ENCODE measurements at regions not wholly inside any gene's neighbourhood (a gene's known extent, or its start where the extent isn't known, plus 50 kb on each side); places are given as distances from the start of the nearest gene placed in this dataset.

DNA sequence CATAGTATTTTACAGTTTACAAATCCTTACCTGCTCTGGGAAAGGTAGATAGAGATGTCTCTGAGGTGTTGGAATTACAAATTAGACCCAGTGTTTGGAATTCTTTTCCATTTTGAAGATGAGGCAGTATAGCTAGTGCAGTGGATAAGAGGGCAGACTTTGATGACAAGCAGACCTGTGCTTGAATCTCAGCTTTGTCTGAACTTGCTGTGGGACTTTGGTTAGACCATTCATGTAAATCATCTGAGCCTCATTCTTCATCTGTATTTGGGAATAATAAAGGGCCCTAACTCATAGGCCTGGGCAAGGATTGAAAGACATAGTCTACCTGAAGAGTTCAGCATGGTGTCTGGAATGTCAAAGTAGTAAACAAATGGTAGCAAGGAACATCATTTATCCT lies 77.2 kb upstream of the BOD1L1 start:
- CTCF ChIA-PET: no interaction called here
- no peaks in the 10 kb centered on the region; the same call in 1 of the 2 replicates for H3K9me3 ChIP-seq (ENCODE audit: insufficient read depth, low read depth)
- no peak overlapping the region for H2AFZ ChIP-seq
- no peaks in the 10 kb centered on the region for H3K79me2 ChIP-seq (ENCODE audit: low read depth)
- POLR2A ChIA-PET (ENCODE audit: unreplicated experiment): no interaction called here
- H3K27ac ChIP-seq: peak overlapping the region; percentile 92
- BruUV-seq (replicated peaks): no TSS peak
- peaks cover 61% of the 10 kb centered on the region for H3K4me1 ChIP-seq (replicated peaks; ENCODE audit: insufficient read depth)
- H3K4me3 ChIP-seq: no peak overlapping the region
- TF ChIP-seq, protein P1, sequence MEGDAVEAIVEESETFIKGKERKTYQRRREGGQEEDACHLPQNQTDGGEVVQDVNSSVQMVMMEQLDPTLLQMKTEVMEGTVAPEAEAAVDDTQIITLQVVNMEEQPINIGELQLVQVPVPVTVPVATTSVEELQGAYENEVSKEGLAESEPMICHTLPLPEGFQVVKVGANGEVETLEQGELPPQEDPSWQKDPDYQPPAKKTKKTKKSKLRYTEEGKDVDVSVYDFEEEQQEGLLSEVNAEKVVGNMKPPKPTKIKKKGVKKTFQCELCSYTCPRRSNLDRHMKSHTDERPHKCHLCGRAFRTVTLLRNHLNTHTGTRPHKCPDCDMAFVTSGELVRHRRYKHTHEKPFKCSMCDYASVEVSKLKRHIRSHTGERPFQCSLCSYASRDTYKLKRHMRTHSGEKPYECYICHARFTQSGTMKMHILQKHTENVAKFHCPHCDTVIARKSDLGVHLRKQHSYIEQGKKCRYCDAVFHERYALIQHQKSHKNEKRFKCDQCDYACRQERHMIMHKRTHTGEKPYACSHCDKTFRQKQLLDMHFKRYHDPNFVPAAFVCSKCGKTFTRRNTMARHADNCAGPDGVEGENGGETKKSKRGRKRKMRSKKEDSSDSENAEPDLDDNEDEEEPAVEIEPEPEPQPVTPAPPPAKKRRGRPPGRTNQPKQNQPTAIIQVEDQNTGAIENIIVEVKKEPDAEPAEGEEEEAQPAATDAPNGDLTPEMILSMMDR (conservative IDR thresholded peaks at IDR 0.05): no peak
- TF ChIP-seq EZH2 (IDR thresholded peaks at IDR 0.05; ENCODE audit: low read depth): no peak
- intact Hi-C loops (cut with micrococcal nuclease; ENCODE audit: unreplicated experiment): no loop called here
- H4K20me1 ChIP-seq (ENCODE audit: insufficient read depth): no peaks in the 10 kb centered on the region
- H3F3A ChIP-seq (ENCODE audit: insufficient read depth, low read depth): peaks cover 32% of the 10 kb centered on the region
- no peaks in the 10 kb centered on the region for H3K27me3 ChIP-seq (ENCODE audit: insufficient read depth, low read depth)
- no peak for DNase-seq
- H3K36me3 ChIP-seq (ENCODE audit: low read depth): no peaks in the 10 kb centered on the region; the same call in 1 of the 2 replicates
- H3K9me2 ChIP-seq (ENCODE audit: insufficient read depth): no peaks in the 10 kb centered on the region
- peak overlapping the region; percentile 49 for H3K4me2 ChIP-seq

GRCh38 chr4:13705521-13706041 lies 78.1 kb upstream of the BOD1L1 start:
- DNase-seq: peak; percentile 47 to 87
- H3K36me3 ChIP-seq (ENCODE audit: low read depth): no peaks in the 10 kb centered on the region; the same call in 1 of the 2 replicates
- H3K4me3 ChIP-seq: no peak overlapping the region
- H3F3A ChIP-seq (ENCODE audit: insufficient read depth, low read depth): peaks cover 28% of the 10 kb centered on the region
- peaks cover 53% of the 10 kb centered on the region for H3K4me1 ChIP-seq (replicated peaks; ENCODE audit: insufficient read depth)
- H3K27ac ChIP-seq: peak overlapping the region; percentile 92
- no peaks in the 10 kb centered on the region for H3K9me2 ChIP-seq (ENCODE audit: insufficient read depth)
- peak overlapping the region; percentile 49 for H3K4me2 ChIP-seq
- H3K9me3 ChIP-seq (ENCODE audit: insufficient read depth, low read depth): no peaks in the 10 kb centered on the region
- intact Hi-C loops (cut with micrococcal nuclease; ENCODE audit: unreplicated experiment): no loop called here
- H3K27me3 ChIP-seq (ENCODE audit: insufficient read depth, low read depth): no peaks in the 10 kb centered on the region
- CTCF ChIA-PET: no interaction called here
- no peaks in the 10 kb centered on the region for H4K20me1 ChIP-seq (ENCODE audit: insufficient read depth)
- BruUV-seq (replicated peaks): no TSS peak
- no peak overlapping the region for H2AFZ ChIP-seq
- TF ChIP-seq, protein P1 (conservative IDR thresholded peaks at IDR 0.05): no peak
- no peak for TF ChIP-seq EZH2 (IDR thresholded peaks at IDR 0.05; ENCODE audit: low read depth)
- H3K79me2 ChIP-seq (ENCODE audit: low read depth): no peaks in the 10 kb centered on the region
- POLR2A ChIA-PET (ENCODE audit: unreplicated experiment): no interaction called here

DNA sequence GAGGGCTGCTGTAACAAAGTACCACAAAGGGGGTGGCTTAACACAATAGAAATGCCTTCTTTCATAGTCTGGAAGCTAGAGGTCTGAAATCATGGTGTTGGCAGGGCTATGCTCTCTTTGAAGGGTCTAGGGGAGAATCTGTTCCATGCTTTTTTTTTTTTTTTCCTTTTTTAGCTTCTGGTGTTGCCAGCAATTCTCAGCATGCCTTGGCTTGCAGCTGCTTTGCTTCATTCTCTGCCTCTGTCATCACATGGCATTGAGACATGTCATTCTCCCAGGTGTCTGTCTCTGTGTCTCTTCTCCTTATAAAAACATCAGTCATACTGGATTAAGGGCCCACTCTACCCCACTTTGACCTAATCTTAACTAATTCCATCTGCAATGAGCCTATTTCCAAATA lies 78.6 kb upstream of the BOD1L1 start:
- no peaks in the 10 kb centered on the region for H3K9me3 ChIP-seq (ENCODE audit: insufficient read depth, low read depth)
- no peak for DNase-seq
- no peaks in the 10 kb centered on the region for H4K20me1 ChIP-seq (ENCODE audit: insufficient read depth)
- H3F3A ChIP-seq (ENCODE audit: insufficient read depth, low read depth): peaks cover 24% of the 10 kb centered on the region
- ChIA-PET CTCF (no interaction called here), POLR2A (ENCODE audit: unreplicated experiment) (no interaction called here)
- 0 out of 2 replicates have a peak overlapping the region, but pooled peaks have one; percentile 3 for H3K4me2 ChIP-seq
- intact Hi-C loops (cut with micrococcal nuclease; ENCODE audit: unreplicated experiment): no loop called here
- no peaks in the 10 kb centered on the region for H3K27me3 ChIP-seq (ENCODE audit: insufficient read depth, low read depth)
- no peaks in the 10 kb centered on the region for H3K9me2 ChIP-seq (ENCODE audit: insufficient read depth)
- no peaks in the 10 kb centered on the region; the same call in 1 of the 2 replicates for H3K36me3 ChIP-seq (ENCODE audit: low read depth)
- TF ChIP-seq, protein P1 (conservative IDR thresholded peaks at IDR 0.05): no peak
- TF ChIP-seq EZH2 (IDR thresholded peaks at IDR 0.05; ENCODE audit: low read depth): no peak
- H2AFZ ChIP-seq: no peak overlapping the region
- no TSS peak for BruUV-seq (replicated peaks)
- peaks cover 48% of the 10 kb centered on the region for H3K4me1 ChIP-seq (replicated peaks; ENCODE audit: insufficient read depth)
- no peaks in the 10 kb centered on the region for H3K79me2 ChIP-seq (ENCODE audit: low read depth)
- peak overlapping the region; percentile 92 for H3K27ac ChIP-seq
- no peak overlapping the region for H3K4me3 ChIP-seq
